ENCODE measurements at regions not wholly inside any gene's neighbourhood (a gene's known extent, or its start where the extent isn't known, plus 50 kb on each side); places are given as distances from the start of the nearest gene placed in this dataset.

DNA sequence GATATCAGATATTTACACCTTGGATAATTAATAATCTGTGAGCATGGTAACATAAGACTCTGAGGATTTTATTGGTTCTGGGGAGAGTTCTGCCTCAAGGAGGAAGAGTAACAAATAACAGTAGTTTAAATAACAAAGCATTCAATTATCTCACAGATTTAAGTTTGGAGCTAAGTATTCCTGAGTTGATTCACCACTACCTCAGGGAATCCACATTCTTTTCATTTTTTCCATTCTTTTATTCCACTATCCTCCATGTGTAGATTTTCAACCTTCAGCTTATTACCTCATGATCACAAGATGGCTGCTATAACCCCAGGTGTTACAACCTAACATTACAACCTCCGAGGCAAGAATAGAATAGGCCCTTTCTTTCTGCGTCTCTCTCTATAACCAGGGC is 252.2 kb upstream of the TOX3 start:
- TF ChIP-seq, protein P1, sequence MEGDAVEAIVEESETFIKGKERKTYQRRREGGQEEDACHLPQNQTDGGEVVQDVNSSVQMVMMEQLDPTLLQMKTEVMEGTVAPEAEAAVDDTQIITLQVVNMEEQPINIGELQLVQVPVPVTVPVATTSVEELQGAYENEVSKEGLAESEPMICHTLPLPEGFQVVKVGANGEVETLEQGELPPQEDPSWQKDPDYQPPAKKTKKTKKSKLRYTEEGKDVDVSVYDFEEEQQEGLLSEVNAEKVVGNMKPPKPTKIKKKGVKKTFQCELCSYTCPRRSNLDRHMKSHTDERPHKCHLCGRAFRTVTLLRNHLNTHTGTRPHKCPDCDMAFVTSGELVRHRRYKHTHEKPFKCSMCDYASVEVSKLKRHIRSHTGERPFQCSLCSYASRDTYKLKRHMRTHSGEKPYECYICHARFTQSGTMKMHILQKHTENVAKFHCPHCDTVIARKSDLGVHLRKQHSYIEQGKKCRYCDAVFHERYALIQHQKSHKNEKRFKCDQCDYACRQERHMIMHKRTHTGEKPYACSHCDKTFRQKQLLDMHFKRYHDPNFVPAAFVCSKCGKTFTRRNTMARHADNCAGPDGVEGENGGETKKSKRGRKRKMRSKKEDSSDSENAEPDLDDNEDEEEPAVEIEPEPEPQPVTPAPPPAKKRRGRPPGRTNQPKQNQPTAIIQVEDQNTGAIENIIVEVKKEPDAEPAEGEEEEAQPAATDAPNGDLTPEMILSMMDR (IDR thresholded peaks at IDR 0.05): no peak
- TF ChIP-seq POLR2A (IDR thresholded peaks at IDR 0.05): no peak
